Neural progenitor cell (in vitro differentiated cells): ENCODE measurements at regions not wholly inside any gene's neighbourhood (a gene's known extent, or its start where the extent isn't known, plus 50 kb on each side); places are given as distances from the start of the nearest gene placed in this dataset.

ENCODE experiments used
- DNase-seq: peaks from one replicate; pipeline ENCODE4 v3.0.0-alpha.2; 2016; ENCODE audit warnings: low spot score
- H2AFZ ChIP-seq: fragments of 200-600 bp; sonication (generic); replicated peaks from 2 replicates; pipeline ENCODE4 v1.6.1; 2016; ENCODE audit warnings: antibody characterized with exemption
- H3F3A ChIP-seq: fragments of 200-600 bp; sonication (generic); 2 replicates; pipeline ENCODE4 v1.6.1; 2016; ENCODE audit warnings: antibody characterized with exemption, low read depth
- H3K27ac ChIP-seq: fragments of 200-600 bp; sonication (generic); 2 replicates; pipeline ENCODE4 v1.5.1; 2016; ENCODE audit warnings: mild to moderate bottlenecking
- H3K27me3 ChIP-seq: fragments of 200-600 bp; sonication (generic); 2 replicates; pipeline ENCODE4 v1.6.1; 2016; ENCODE audit warnings: mild to moderate bottlenecking, moderate library complexity
- H3K36me3 ChIP-seq: fragments of 200-600 bp; sonication (generic); 2 replicates; pipeline ENCODE4 v1.5.1; 2016
- H3K4me1 ChIP-seq: fragments of 200-600 bp; sonication (generic); 2 replicates; pipeline ENCODE4 v1.6.1; 2016; ENCODE audit warnings: mixed run types
- H3K4me2 ChIP-seq: fragments of 200-600 bp; sonication (generic); 2 replicates; pipeline ENCODE4 v1.6.1; 2016
- H3K4me3 ChIP-seq: fragments of 200-600 bp; sonication (generic); 2 replicates; pipeline ENCODE4 v1.5.1; 2016
- H3K79me2 ChIP-seq: fragments of 200-600 bp; sonication (generic); 2 replicates; pipeline ENCODE4 v1.6.1; 2016; ENCODE audit warnings: low read depth
- H3K9ac ChIP-seq: fragments of 200-600 bp; sonication (generic); 2 replicates; pipeline ENCODE4 v1.6.1; 2016
- H3K9me3 ChIP-seq: fragments of 200-600 bp; sonication (generic); 2 replicates; pipeline ENCODE4 v1.5.1; 2016; ENCODE audit warnings: low read depth
- H4K20me1 ChIP-seq: fragments of 200-600 bp; sonication (generic); 2 replicates; pipeline ENCODE4 v1.6.1; 2016; ENCODE audit warnings: low read depth
- H3K27ac Mint-ChIP-seq: 3 replicates; pipeline ENCODE4 v1.8.0; 2021; ENCODE audit warnings: mixed read lengths
- H3K27me3 Mint-ChIP-seq: 2 replicates; pipeline ENCODE4 v1.8.0; 2022; ENCODE audit warnings: low read depth, mild to moderate bottlenecking, inconsistent platforms, moderate library complexity, mixed read lengths; ENCODE audit not compliant: insufficient read depth
- H3K36me3 Mint-ChIP-seq: 3 replicates; pipeline ENCODE4 v1.8.0; 2021; ENCODE audit warnings: mixed read lengths
- H3K4me1 Mint-ChIP-seq: 3 replicates; pipeline ENCODE4 v1.8.0; 2021; ENCODE audit warnings: mixed read lengths
- H3K4me3 Mint-ChIP-seq: 3 replicates; pipeline ENCODE4 v1.8.0; 2021; ENCODE audit warnings: mild to moderate bottlenecking, moderate library complexity, mixed read lengths
- H3K9me3 Mint-ChIP-seq: 3 replicates; pipeline ENCODE4 v1.8.0; 2020; ENCODE audit warnings: mixed read lengths
- EZH2 ChIP-seq: fragments of 200-600 bp; sonication (generic); IDR thresholded peaks from 2 replicates; pipeline ENCODE4 v1.6.1; 2017; ENCODE audit warnings: antibody characterized with exemption, mild to moderate bottlenecking, moderate library complexity
- EZH2phosphoT487 ChIP-seq: fragments of 200-600 bp; sonication (generic); IDR thresholded peaks from 2 replicates; pipeline ENCODE4 v1.6.1; 2017; ENCODE audit warnings: antibody characterized with exemption
- TF ChIP-seq, protein P1 (sequence below): fragments of 200-600 bp; sonication (generic); IDR thresholded peaks from 2 replicates; pipeline ENCODE4 v1.5.1; 2017; ENCODE audit warnings: antibody characterized with exemption, mild to moderate bottlenecking

DNA sequence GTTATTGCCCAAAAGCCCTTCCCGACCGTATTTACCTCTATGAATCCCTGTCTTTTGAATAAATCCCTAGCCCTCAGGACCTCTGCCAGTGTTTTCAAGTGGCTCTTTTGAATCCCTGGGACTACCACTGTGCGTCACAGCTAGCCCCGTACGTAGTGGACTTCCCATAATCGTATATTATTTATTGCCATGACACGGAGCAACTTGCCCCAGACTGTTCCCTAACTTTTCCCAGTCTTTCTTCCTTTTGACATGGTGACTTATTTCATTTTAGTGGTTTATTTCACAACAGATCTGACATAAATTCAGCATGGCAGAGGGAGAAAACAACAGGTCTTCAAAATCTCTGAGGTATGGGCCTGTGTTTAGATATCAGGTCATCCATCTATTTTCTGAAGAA, 318.6 kb upstream of the KLF6 start:
- H3K4me1 Mint-ChIP-seq = no peaks in the 10 kb centered on the region
- H2AFZ ChIP-seq = no peak overlapping the region
- H4K20me1 ChIP-seq = no peaks in the 10 kb centered on the region
- H3K9ac ChIP-seq = no peak overlapping the region
- no peak overlapping the region for H3K27ac ChIP-seq
- H3K27me3 ChIP-seq = no peaks in the 10 kb centered on the region
- H3K27me3 Mint-ChIP-seq = no peaks in the 10 kb centered on the region
- peaks cover 15% of the 10 kb centered on the region for H3K9me3 Mint-ChIP-seq
- H3F3A ChIP-seq = no peaks in the 10 kb centered on the region
- no peaks in the 10 kb centered on the region for H3K79me2 ChIP-seq
- DNase-seq = no peak
- no peak overlapping the region for H3K4me3 ChIP-seq
- no peak overlapping the region for H3K27ac Mint-ChIP-seq
- no peak overlapping the region for H3K4me2 ChIP-seq
- H3K4me1 ChIP-seq = no peaks in the 10 kb centered on the region
- no peaks in the 10 kb centered on the region for H3K36me3 ChIP-seq
- TF ChIP-seq EZH2phosphoT487 (no peak), EZH2 (no peak)
- TF ChIP-seq, protein P1, sequence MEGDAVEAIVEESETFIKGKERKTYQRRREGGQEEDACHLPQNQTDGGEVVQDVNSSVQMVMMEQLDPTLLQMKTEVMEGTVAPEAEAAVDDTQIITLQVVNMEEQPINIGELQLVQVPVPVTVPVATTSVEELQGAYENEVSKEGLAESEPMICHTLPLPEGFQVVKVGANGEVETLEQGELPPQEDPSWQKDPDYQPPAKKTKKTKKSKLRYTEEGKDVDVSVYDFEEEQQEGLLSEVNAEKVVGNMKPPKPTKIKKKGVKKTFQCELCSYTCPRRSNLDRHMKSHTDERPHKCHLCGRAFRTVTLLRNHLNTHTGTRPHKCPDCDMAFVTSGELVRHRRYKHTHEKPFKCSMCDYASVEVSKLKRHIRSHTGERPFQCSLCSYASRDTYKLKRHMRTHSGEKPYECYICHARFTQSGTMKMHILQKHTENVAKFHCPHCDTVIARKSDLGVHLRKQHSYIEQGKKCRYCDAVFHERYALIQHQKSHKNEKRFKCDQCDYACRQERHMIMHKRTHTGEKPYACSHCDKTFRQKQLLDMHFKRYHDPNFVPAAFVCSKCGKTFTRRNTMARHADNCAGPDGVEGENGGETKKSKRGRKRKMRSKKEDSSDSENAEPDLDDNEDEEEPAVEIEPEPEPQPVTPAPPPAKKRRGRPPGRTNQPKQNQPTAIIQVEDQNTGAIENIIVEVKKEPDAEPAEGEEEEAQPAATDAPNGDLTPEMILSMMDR = no peak
- no peaks in the 10 kb centered on the region for H3K36me3 Mint-ChIP-seq
- no peak overlapping the region for H3K4me3 Mint-ChIP-seq
- peaks cover 3% of the 10 kb centered on the region for H3K9me3 ChIP-seq

DNA sequence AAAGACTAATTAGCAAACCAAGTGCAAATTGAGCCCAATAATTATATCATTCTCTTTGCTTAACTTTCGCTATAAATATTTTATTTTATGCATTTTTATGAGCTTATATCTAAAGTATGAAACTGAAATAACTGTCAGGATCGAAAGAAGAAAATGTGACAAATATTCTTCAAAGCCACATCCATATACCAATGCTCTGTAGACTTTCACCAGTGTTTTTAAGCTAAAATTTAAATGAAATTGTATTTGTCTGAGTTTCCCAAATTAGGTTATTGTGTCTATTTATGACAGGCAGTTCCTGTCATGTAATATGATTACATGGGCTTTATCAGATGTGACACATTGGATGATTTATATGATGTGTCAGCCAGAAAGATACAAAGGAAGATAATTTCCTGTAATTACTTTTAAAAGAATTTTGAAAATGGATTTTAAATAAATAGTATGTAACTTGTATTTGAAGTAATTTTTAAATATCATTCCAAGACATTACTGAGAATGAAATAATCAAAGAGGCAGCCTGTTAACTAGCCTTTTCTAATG, 317.9 kb upstream of the KLF6 start:
- Mint-ChIP-seq H3K27ac (no peak overlapping the region), H3K9me3 (peaks cover 15% of the 10 kb centered on the region), H3K4me1 (no peaks in the 10 kb centered on the region), H3K27me3 (no peaks in the 10 kb centered on the region), H3K36me3 (no peaks in the 10 kb centered on the region), H3K4me3 (no peak overlapping the region)
- Histone ChIP-seq H2AFZ (no peak overlapping the region), H3K4me2 (no peak overlapping the region), H3K79me2 (no peaks in the 10 kb centered on the region), H3K9ac (no peak overlapping the region), H3F3A (no peaks in the 10 kb centered on the region), H3K9me3 (peaks cover 3% of the 10 kb centered on the region), H3K27me3 (no peaks in the 10 kb centered on the region), H3K4me1 (no peaks in the 10 kb centered on the region), H4K20me1 (no peaks in the 10 kb centered on the region), H3K27ac (no peak overlapping the region), H3K36me3 (no peaks in the 10 kb centered on the region), H3K4me3 (no peak overlapping the region)
- TF ChIP-seq, protein P1 = no peak
- no peak for TF ChIP-seq EZH2phosphoT487
- no peak for TF ChIP-seq EZH2
- no peak for DNase-seq

DNA sequence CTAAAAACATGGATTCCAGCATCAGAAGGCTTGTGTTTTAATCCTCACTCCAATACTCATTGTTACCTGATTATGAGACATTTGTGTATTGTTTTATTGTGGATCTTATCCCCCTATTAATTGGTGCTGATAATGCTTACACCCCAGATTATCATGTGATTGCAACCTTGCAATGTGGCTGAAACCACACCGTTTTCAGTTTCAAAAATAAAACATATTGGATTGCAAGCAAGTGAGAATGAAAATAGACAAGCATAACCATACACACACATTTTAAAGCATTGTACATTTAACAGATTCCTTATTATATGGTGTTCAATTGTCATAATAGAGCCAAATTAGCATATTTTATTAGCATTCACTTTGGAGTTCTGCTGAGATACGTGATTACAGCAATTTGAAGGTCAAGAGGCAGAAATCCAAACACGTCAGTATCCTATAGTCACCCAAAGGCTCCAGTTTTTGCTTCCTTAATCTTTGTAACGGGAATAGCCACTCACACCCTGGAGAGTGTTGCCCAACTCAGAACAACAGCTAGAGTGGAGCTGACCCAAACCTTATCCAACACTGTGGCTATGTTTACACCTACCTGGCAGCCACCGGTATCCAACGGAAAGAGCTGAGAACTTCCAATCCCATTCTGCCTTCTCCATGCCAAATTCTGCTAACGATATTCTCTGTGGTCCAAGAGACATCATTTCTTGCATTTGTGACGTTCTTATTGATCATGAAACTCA, 317.1 kb upstream of the KLF6 start:
- no peak overlapping the region for H3K27ac Mint-ChIP-seq

More for the DNA sequence above, 317.1 kb upstream of the KLF6 start:
- no peaks in the 10 kb centered on the region for H3K4me1 Mint-ChIP-seq
- no peak overlapping the region for H3K4me3 Mint-ChIP-seq
- H3K4me2 ChIP-seq = no peak overlapping the region
- no peaks in the 10 kb centered on the region for H3K27me3 Mint-ChIP-seq
- no peaks in the 10 kb centered on the region for H4K20me1 ChIP-seq
- TF ChIP-seq EZH2 = no peak
- no peak for TF ChIP-seq EZH2phosphoT487
- TF ChIP-seq, protein P1 = no peak
- H3K27me3 ChIP-seq = no peaks in the 10 kb centered on the region
- no peaks in the 10 kb centered on the region for H3K79me2 ChIP-seq
- DNase-seq = no peak
- H2AFZ ChIP-seq = no peak overlapping the region
- H3K9ac ChIP-seq = no peak overlapping the region
- H3K9me3 Mint-ChIP-seq = peaks cover 15% of the 10 kb centered on the region
- no peak overlapping the region for H3K4me3 ChIP-seq
- H3K36me3 Mint-ChIP-seq = no peaks in the 10 kb centered on the region
- H3K9me3 ChIP-seq = peaks cover 3% of the 10 kb centered on the region
- H3K36me3 ChIP-seq = no peaks in the 10 kb centered on the region
- no peak overlapping the region for H3K27ac ChIP-seq
- no peaks in the 10 kb centered on the region for H3F3A ChIP-seq
- no peaks in the 10 kb centered on the region for H3K4me1 ChIP-seq
